OCI-LY1 (cell line): ENCODE measurements at regions not wholly inside any gene's neighbourhood (a gene's known extent, or its start where the extent isn't known, plus 50 kb on each side); places are given as distances from the start of the nearest gene placed in this dataset.
"Not testable (repeated sequence)": the region's sequence is repeated elsewhere in the genome, so short reads cannot be mapped to it uniquely, and the experiment has no call there.

Experiments
- H2AFZ ChIP-seq: fragments of 200-600 bp; sonication (generic), shearing (Covaris generic); 2 replicates; pipeline ENCODE4 v1.6.0; 2014; ENCODE audit warnings: antibody characterized with exemption, mild to moderate bottlenecking, low read length
- H3F3A ChIP-seq: fragments of 200-600 bp; sonication (generic), shearing (Covaris generic); 2 replicates; pipeline ENCODE4 v1.6.0; 2014; ENCODE audit warnings: mild to moderate bottlenecking, antibody characterized with exemption, low read length, moderate library complexity; ENCODE audit not compliant: insufficient read depth
- H3K27ac ChIP-seq: fragments of 200-600 bp; sonication (generic); 2 replicates; pipeline ENCODE4 v1.5.1; 2014; ENCODE audit warnings: low read length, mixed run types, mild to moderate bottlenecking, low read depth; ENCODE audit not compliant: poor library complexity, severe bottlenecking
- H3K27me3 ChIP-seq: fragments of 200-600 bp; sonication (generic); 2 replicates; pipeline ENCODE4 v1.6.0; 2014; ENCODE audit warnings: antibody characterized with exemption, mild to moderate bottlenecking, low read length, moderate library complexity; ENCODE audit not compliant: insufficient read depth
- H3K36me3 ChIP-seq: fragments of 200-600 bp; sonication (generic); 2 replicates; pipeline ENCODE4 v1.6.1; 2014; ENCODE audit warnings: mild to moderate bottlenecking, antibody characterized with exemption, low read length, moderate library complexity, mixed read lengths; ENCODE audit not compliant: insufficient read depth
- H3K4me1 ChIP-seq: fragments of 200-600 bp; sonication (generic); 2 replicates; pipeline ENCODE4 v1.5.1; 2014; ENCODE audit warnings: mild to moderate bottlenecking, low read length, moderate library complexity; ENCODE audit not compliant: insufficient read depth, severe bottlenecking
- H3K4me2 ChIP-seq: fragments of 200-600 bp; sonication (generic), shearing (Covaris generic); 2 replicates; pipeline ENCODE4 v1.6.1; 2014; ENCODE audit warnings: low read length
- H3K4me3 ChIP-seq: fragments of 200-600 bp; sonication (generic); 2 replicates; pipeline ENCODE4 v1.5.1; 2014; ENCODE audit warnings: low read length, low read depth, mild to moderate bottlenecking, mixed read lengths; ENCODE audit not compliant: poor library complexity, severe bottlenecking
- H3K79me2 ChIP-seq: fragments of 200-600 bp; shearing (Covaris generic); 2 replicates; pipeline ENCODE4 v1.6.1; 2016; ENCODE audit warnings: mixed run types, low read length, mixed read lengths; ENCODE audit not compliant: insufficient read depth
- H3K9ac ChIP-seq: fragments of 200-600 bp; sonication (generic), shearing (Covaris generic); 2 replicates; pipeline ENCODE4 v1.6.1; 2014; ENCODE audit warnings: mild to moderate bottlenecking, low read length, mixed read lengths
- H3K9me2 ChIP-seq: fragments of 200-600 bp; sonication (generic), shearing (Covaris generic); 2 replicates; pipeline ENCODE4 v1.6.1; 2014; ENCODE audit warnings: low read depth, mild to moderate bottlenecking, low read length, mixed read lengths
- H3K9me3 ChIP-seq: fragments of 200-600 bp; shearing (Covaris generic); 2 replicates; pipeline ENCODE4 v1.6.1; 2014; ENCODE audit warnings: low read length, mixed read lengths
- H4K20me1 ChIP-seq: fragments of 200-600 bp; sonication (generic), shearing (Covaris generic); 2 replicates; pipeline ENCODE4 v1.6.0; 2016; ENCODE audit warnings: mild to moderate bottlenecking, low read length; ENCODE audit not compliant: insufficient read depth
- EZH2 ChIP-seq: fragments of 200-600 bp; sonication (generic), shearing (Covaris generic); IDR thresholded peaks from 2 replicates; pipeline ENCODE4 v1.8.0; 2017; ENCODE audit warnings: borderline replicate concordance, mixed run types, mild to moderate bottlenecking, antibody characterized with exemption, low read length, moderate library complexity, mixed read lengths
- TF ChIP-seq, protein P1 (sequence below): fragments of 200-600 bp; sonication (generic), shearing (Covaris generic); IDR thresholded peaks from 2 replicates; pipeline ENCODE4 v1.5.1; 2017; ENCODE audit warnings: mild to moderate bottlenecking, antibody characterized with exemption, low read length, moderate library complexity, mixed read lengths

DNA sequence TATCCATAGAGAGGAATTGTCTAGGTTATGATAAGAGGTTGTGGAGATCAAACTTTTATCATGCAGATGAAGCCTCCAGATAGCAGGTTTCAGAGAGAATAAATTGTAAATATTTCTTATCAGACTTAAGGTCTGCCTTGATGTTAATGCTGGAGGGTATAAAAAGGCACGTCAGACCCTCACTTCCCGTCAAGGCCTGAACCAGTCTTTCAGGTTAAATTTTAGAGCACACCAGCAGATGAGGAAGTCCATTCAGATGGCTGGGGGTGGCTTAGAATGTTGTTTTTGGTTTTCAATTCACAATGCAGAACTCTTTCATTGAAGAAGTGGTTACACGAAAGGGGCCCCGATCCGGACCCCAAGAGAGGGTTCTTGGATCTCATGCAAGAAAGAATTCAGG, 144.4 kb upstream of the FBXO11 start:
- Histone ChIP-seq H3F3A (no peaks in the 10 kb centered on the region), H3K9me3 (no peaks in the 10 kb centered on the region), H3K36me3 (no peaks in the 10 kb centered on the region), H3K79me2 (no peaks in the 10 kb centered on the region), H3K27ac (no peak overlapping the region), H3K9ac (no peak overlapping the region), H3K9me2 (no peaks in the 10 kb centered on the region), H3K4me1 (no peaks in the 10 kb centered on the region), H4K20me1 (no peaks in the 10 kb centered on the region), H3K27me3 (no peaks in the 10 kb centered on the region), H3K4me2 (no peak overlapping the region), H3K4me3 (no peak overlapping the region), H2AFZ (no peak overlapping the region)
- TF ChIP-seq, protein P1, sequence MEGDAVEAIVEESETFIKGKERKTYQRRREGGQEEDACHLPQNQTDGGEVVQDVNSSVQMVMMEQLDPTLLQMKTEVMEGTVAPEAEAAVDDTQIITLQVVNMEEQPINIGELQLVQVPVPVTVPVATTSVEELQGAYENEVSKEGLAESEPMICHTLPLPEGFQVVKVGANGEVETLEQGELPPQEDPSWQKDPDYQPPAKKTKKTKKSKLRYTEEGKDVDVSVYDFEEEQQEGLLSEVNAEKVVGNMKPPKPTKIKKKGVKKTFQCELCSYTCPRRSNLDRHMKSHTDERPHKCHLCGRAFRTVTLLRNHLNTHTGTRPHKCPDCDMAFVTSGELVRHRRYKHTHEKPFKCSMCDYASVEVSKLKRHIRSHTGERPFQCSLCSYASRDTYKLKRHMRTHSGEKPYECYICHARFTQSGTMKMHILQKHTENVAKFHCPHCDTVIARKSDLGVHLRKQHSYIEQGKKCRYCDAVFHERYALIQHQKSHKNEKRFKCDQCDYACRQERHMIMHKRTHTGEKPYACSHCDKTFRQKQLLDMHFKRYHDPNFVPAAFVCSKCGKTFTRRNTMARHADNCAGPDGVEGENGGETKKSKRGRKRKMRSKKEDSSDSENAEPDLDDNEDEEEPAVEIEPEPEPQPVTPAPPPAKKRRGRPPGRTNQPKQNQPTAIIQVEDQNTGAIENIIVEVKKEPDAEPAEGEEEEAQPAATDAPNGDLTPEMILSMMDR: no peak
- TF ChIP-seq EZH2: no peak

DNA sequence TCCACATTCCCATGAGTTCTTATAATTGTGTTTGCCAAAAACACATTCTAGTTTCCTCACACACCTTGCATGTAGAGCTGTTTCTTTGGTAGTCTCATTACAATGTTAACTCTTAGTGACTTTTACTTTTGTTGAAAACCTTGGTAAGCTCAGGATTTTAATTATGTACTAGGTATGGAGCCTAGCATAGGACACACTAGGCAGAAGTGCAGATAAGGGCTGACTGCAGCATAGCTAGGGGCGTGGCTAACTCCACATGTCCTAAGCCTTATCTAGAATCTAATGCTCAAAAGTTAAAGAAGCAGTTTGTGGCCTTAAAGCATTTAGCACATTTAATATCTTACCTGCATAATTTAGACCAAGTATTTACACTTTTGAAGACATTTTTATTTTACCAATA, 153.7 kb upstream of the FBXO11 start:
- TF ChIP-seq, protein P1: no peak
- TF ChIP-seq EZH2: no peak
- no peaks in the 10 kb centered on the region for H3K4me1 ChIP-seq
- no peaks in the 10 kb centered on the region for H4K20me1 ChIP-seq
- no peaks in the 10 kb centered on the region for H3K9me3 ChIP-seq
- no peak overlapping the region for H3K9ac ChIP-seq
- no peaks in the 10 kb centered on the region for H3F3A ChIP-seq
- H3K4me3 ChIP-seq: no peak overlapping the region
- no peak overlapping the region for H3K4me2 ChIP-seq
- H3K9me2 ChIP-seq: no peaks in the 10 kb centered on the region
- H3K36me3 ChIP-seq: no peaks in the 10 kb centered on the region
- H3K27ac ChIP-seq: no peak overlapping the region
- H2AFZ ChIP-seq: no peak overlapping the region
- H3K27me3 ChIP-seq: no peaks in the 10 kb centered on the region
- no peaks in the 10 kb centered on the region for H3K79me2 ChIP-seq

GRCh38 chr2:48061656-48062055, 155.4 kb upstream of the FBXO11 start:
- H2AFZ ChIP-seq, H3K9me3 ChIP-seq, H3K9me2 ChIP-seq, H3K4me3 ChIP-seq, H3K4me2 ChIP-seq, H3K9ac ChIP-seq, H3K36me3 ChIP-seq, H3F3A ChIP-seq, H3K4me1 ChIP-seq, H4K20me1 ChIP-seq, H3K27me3 ChIP-seq, H3K27ac ChIP-seq, H3K79me2 ChIP-seq: not testable (repeated sequence)

DNA sequence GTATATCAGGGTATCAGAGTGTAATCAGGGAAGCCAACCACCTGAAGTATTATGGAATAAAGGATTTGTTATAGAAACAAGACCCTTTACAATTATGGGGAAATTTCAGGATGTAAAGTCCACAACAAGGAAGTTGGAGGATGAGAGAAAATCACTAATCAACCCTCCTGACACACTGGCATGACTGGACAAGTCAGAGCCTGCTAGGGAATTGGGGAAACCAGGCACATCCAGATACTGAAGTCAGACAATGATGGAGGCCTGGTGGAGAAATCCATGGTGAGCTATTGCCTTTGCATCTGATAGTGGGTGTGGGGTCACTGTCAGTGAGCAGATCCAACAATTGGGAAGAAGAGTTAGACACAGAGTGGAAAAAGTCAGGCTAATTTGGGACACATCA, 158.8 kb upstream of the FBXO11 start:
- Histone ChIP-seq H3K27ac (no peak overlapping the region), H2AFZ (no peak overlapping the region), H3K4me1 (no peaks in the 10 kb centered on the region), H3K4me3 (no peak overlapping the region), H3K9ac (no peak overlapping the region), H3K9me2 (no peaks in the 10 kb centered on the region), H3K9me3 (no peaks in the 10 kb centered on the region), H4K20me1 (no peaks in the 10 kb centered on the region), H3K36me3 (no peaks in the 10 kb centered on the region), H3K79me2 (no peaks in the 10 kb centered on the region), H3F3A (no peaks in the 10 kb centered on the region), H3K27me3 (no peaks in the 10 kb centered on the region), H3K4me2 (no peak overlapping the region)
- TF ChIP-seq, protein P1: no peak
- TF ChIP-seq EZH2: no peak
